ENCODE measurements at regions not wholly inside any gene's neighbourhood (a gene's known extent, or its start where the extent isn't known, plus 50 kb on each side); places are given as distances from the start of the nearest gene placed in this dataset.
"Not testable (repeated sequence)": the region's sequence is repeated elsewhere in the genome, so short reads cannot be mapped to it uniquely, and the experiment has no call there.

DNA sequence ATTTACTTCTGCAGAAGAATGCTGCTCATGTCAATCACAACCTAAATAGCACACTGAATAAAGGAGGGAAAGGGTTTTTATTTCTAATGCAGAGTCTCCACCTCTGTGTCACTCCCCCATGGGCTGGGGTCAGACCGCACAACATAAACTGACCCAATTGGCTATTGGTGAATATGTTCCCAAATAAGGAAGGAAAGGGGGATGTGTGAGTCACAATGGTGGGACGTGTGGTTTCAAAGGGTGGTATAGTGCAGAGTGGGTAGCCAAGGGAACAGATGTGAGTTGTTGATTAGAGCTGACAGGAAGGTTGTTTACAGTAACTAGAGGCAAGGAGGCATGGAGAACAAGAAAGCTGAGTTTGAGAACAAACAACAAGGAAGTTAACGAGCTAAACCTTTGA, 491.8 kb downstream of the ZPLD1 start:
- TF ChIP-seq ZFX (IDR thresholded peaks at IDR 0.05; ENCODE audit: borderline replicate concordance): no peak
- TF ChIP-seq, protein P1, sequence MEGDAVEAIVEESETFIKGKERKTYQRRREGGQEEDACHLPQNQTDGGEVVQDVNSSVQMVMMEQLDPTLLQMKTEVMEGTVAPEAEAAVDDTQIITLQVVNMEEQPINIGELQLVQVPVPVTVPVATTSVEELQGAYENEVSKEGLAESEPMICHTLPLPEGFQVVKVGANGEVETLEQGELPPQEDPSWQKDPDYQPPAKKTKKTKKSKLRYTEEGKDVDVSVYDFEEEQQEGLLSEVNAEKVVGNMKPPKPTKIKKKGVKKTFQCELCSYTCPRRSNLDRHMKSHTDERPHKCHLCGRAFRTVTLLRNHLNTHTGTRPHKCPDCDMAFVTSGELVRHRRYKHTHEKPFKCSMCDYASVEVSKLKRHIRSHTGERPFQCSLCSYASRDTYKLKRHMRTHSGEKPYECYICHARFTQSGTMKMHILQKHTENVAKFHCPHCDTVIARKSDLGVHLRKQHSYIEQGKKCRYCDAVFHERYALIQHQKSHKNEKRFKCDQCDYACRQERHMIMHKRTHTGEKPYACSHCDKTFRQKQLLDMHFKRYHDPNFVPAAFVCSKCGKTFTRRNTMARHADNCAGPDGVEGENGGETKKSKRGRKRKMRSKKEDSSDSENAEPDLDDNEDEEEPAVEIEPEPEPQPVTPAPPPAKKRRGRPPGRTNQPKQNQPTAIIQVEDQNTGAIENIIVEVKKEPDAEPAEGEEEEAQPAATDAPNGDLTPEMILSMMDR (IDR thresholded peaks at IDR 0.05): no peak
- H3K27ac ChIP-seq: no peak overlapping the region

- TF ChIP-seq, protein P1 (IDR thresholded peaks at IDR 0.05): no peak
- no peak for TF ChIP-seq ZFX (IDR thresholded peaks at IDR 0.05; ENCODE audit: borderline replicate concordance)
- H3K27ac ChIP-seq: no peak overlapping the region
These were observed 498.6 kb downstream of the ZPLD1 start for GRCh38 chr3:102933377-102933776.

GRCh38 chr3:102936511-102937045, 501.8 kb downstream of the ZPLD1 start:
- no peak overlapping the region for H3K27ac ChIP-seq
- no peak for TF ChIP-seq ZFX (IDR thresholded peaks at IDR 0.05; ENCODE audit: borderline replicate concordance)
- TF ChIP-seq, protein P1 (IDR thresholded peaks at IDR 0.05): no peak

DNA sequence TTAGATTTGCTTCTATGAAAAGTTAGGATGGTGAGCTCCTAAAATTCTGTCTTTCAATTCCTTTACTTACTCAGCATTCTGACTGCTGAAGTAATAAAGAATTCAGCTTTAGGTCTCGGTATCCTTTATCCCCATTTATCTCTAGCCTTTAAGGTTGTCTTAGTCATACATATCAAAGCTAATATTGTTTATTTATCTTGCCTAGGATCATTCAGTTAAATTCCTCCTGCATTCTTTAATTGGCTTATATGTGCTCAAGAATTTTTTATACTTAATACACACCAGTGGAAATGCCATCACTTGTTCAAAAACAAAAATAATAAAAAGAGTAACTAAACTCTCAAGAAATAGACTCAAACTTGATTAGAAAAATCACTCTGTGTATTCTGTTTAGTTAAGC, 507.0 kb downstream of the ZPLD1 start:
- H3K27ac ChIP-seq: no peak overlapping the region

DNA sequence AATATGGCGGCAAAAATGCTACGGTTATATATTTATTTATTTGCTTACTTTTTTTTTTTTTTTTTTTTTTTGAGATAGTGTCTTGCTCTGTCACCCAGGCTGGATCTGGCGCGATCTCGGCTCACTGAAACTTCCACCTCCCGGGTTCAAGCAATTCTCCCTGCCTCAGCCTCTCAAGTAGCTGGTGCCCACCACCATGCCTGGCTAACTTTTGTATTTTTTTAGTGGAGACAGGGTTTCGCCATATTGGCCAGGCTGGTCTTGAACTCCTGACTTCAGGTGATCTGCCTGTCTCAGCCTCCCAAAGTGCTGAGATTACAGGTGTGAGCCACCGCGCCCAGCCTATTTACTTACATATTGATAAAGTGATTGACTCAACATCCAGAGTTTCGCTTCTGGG, 511.6 kb downstream of the ZPLD1 start:
- H3K27ac ChIP-seq: not testable (repeated sequence)

More for the DNA sequence above, 507.0 kb downstream of the ZPLD1 start:
- TF ChIP-seq, protein P1 (IDR thresholded peaks at IDR 0.05): no peak
- no peak for TF ChIP-seq ZFX (IDR thresholded peaks at IDR 0.05; ENCODE audit: borderline replicate concordance)

DNA sequence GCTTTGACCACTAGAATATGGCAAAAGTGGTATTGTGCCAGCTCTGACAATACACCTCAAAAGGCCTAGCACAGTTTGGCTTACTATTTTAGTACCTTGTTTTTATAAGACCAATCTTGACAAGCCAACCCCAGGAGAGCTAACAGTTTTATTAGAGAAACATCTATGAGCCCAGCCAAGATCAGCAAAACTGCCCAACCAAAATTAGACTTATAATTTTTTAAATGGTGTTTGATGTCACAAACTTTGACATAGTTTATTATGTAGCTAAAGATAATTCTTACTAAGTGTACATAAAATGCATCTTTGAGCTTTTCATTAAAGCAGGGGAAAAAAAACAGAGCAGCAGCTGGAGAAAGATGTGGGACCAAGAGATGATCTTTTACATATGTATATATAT, 537.5 kb downstream of the ZPLD1 start:
- no peak overlapping the region for H3K27ac ChIP-seq
- no peak for TF ChIP-seq ZFX (IDR thresholded peaks at IDR 0.05; ENCODE audit: borderline replicate concordance)
- TF ChIP-seq, protein P1 (IDR thresholded peaks at IDR 0.05): no peak

DNA sequence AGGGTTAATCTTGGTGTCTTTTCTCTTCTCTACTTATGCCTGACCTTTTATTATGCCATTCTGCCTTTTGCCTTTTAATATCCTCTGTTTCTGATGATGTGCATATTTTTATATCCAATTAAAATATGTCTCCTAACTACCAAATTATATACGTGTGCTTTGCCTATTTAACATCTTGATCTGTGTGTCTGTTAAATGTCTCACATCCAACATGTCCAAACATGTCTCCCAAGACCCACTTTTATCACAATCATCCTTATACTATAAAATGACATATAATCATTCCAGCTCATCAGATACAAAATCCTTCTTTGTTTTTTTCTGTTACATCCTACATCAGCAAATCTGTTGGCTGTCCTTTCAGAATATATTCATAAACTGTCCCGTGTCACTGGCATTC, 539.5 kb downstream of the ZPLD1 start:
- no peak overlapping the region for H3K27ac ChIP-seq
- TF ChIP-seq, protein P1 (IDR thresholded peaks at IDR 0.05): no peak
- TF ChIP-seq ZFX (IDR thresholded peaks at IDR 0.05; ENCODE audit: borderline replicate concordance): no peak

GRCh38 chr3:102979191-102979590, 544.4 kb downstream of the ZPLD1 start:
- H3K27ac ChIP-seq: no peak overlapping the region
- TF ChIP-seq ZFX (IDR thresholded peaks at IDR 0.05; ENCODE audit: borderline replicate concordance): no peak

Data from 22Rv1 (cell line).